ENCODE measurements at regions not wholly inside any gene's neighbourhood (a gene's known extent, or its start where the extent isn't known, plus 50 kb on each side); places are given as distances from the start of the nearest gene placed in this dataset.

GRCh38 chr18:60062396-60062795 is 162.6 kb downstream of the PMAIP1 start:
- Histone ChIP-seq H3K4me3 (ENCODE audit: low read depth, low read length, poor library complexity, severe bottlenecking) (no peak overlapping the region), H3K36me3 (ENCODE audit: insufficient read depth, low read length, poor library complexity, severe bottlenecking) (no peaks in the 10 kb centered on the region), H3K27me3 (replicated peaks; ENCODE audit: insufficient read depth, low read depth, low read length, poor library complexity) (no peaks in the 10 kb centered on the region), H3K4me1 (ENCODE audit: insufficient read depth, low read length, poor library complexity, severe bottlenecking) (no peaks in the 10 kb centered on the region), H3K9me3 (ENCODE audit: low read depth, low read length, poor library complexity, severe bottlenecking) (no peaks in the 10 kb centered on the region), H3K27ac (ENCODE audit: low read depth, low read length, poor library complexity, severe bottlenecking) (no peak overlapping the region)
- POLR2A ChIA-PET (ENCODE audit: low non-redundant PET): no interaction called here
- TF ChIP-seq EZH2 (IDR thresholded peaks at IDR 0.05; ENCODE audit: borderline replicate concordance, low read depth, low read length, poor library complexity, severe bottlenecking) (no peak), CTCF (conservative IDR thresholded peaks at IDR 0.05; ENCODE audit: low read depth, low read length) (no peak)
- DNase-seq (ENCODE audit: low spot score): no peak
- BruUV-seq (replicated peaks): no TSS peak
- CTCF ChIA-PET: no interaction called here
- intact Hi-C loops (cut with micrococcal nuclease; ENCODE audit: unreplicated experiment): no loop called here

GRCh38 chr18:60060578-60060977 is 160.8 kb downstream of the PMAIP1 start:
- Histone ChIP-seq H3K4me3 (ENCODE audit: low read depth, low read length, poor library complexity, severe bottlenecking) (no peak overlapping the region), H3K27me3 (replicated peaks; ENCODE audit: insufficient read depth, low read depth, low read length, poor library complexity) (no peaks in the 10 kb centered on the region), H3K9me3 (ENCODE audit: low read depth, low read length, poor library complexity, severe bottlenecking) (no peaks in the 10 kb centered on the region), H3K27ac (ENCODE audit: low read depth, low read length, poor library complexity, severe bottlenecking) (no peak overlapping the region), H3K4me1 (ENCODE audit: insufficient read depth, low read length, poor library complexity, severe bottlenecking) (no peaks in the 10 kb centered on the region), H3K36me3 (ENCODE audit: insufficient read depth, low read length, poor library complexity, severe bottlenecking) (no peaks in the 10 kb centered on the region)
- BruUV-seq (replicated peaks): no TSS peak
- no peak for DNase-seq (ENCODE audit: low spot score)
- CTCF ChIA-PET: no interaction called here
- TF ChIP-seq EZH2 (IDR thresholded peaks at IDR 0.05; ENCODE audit: borderline replicate concordance, low read depth, low read length, poor library complexity, severe bottlenecking): no peak
- TF ChIP-seq CTCF (conservative IDR thresholded peaks at IDR 0.05; ENCODE audit: low read depth, low read length): no peak
- intact Hi-C loops (cut with micrococcal nuclease; ENCODE audit: unreplicated experiment): no loop called here
- POLR2A ChIA-PET (ENCODE audit: low non-redundant PET): no interaction called here

- CTCF ChIA-PET: no interaction called here
- POLR2A ChIA-PET (ENCODE audit: low non-redundant PET): no interaction called here
- no peak overlapping the region for H3K27ac ChIP-seq (ENCODE audit: low read depth, low read length, poor library complexity, severe bottlenecking)
- no peaks in the 10 kb centered on the region for H3K27me3 ChIP-seq (replicated peaks; ENCODE audit: insufficient read depth, low read depth, low read length, poor library complexity)
- TF ChIP-seq EZH2 (IDR thresholded peaks at IDR 0.05; ENCODE audit: borderline replicate concordance, low read depth, low read length, poor library complexity, severe bottlenecking) (no peak), CTCF (conservative IDR thresholded peaks at IDR 0.05; ENCODE audit: low read depth, low read length) (no peak)
- no peak overlapping the region for H3K4me3 ChIP-seq (ENCODE audit: low read depth, low read length, poor library complexity, severe bottlenecking)
- intact Hi-C loops (cut with micrococcal nuclease; ENCODE audit: unreplicated experiment): no loop called here
- DNase-seq (ENCODE audit: low spot score): no peak
- no TSS peak for BruUV-seq (replicated peaks)
- H3K9me3 ChIP-seq (ENCODE audit: low read depth, low read length, poor library complexity, severe bottlenecking): no peaks in the 10 kb centered on the region
- no peaks in the 10 kb centered on the region for H3K4me1 ChIP-seq (ENCODE audit: insufficient read depth, low read length, poor library complexity, severe bottlenecking)
- no peaks in the 10 kb centered on the region for H3K36me3 ChIP-seq (ENCODE audit: insufficient read depth, low read length, poor library complexity, severe bottlenecking)
These were observed 160.2 kb downstream of the PMAIP1 start for GRCh38 chr18:60060026-60060425.

Data from A673 (cell line).